Loucy (cell line): ENCODE measurements at regions not wholly inside any gene's neighbourhood (a gene's known extent, or its start where the extent isn't known, plus 50 kb on each side); places are given as distances from the start of the nearest gene placed in this dataset.

Experiments
- CTCF ChIP-seq: fragments of 200-600 bp; sonication (generic); conservative IDR thresholded peaks from 2 replicates; pipeline ENCODE4 v1.5.1; 2014; ENCODE audit warnings: mild to moderate bottlenecking, antibody characterized with exemption, low read length
- EZH2phosphoT487 ChIP-seq: fragments of 200-600 bp; IDR thresholded peaks from 2 replicates; pipeline ENCODE4 v1.6.1; 2018; ENCODE audit warnings: antibody characterized with exemption, mild to moderate bottlenecking, moderate library complexity, borderline replicate concordance

- TF ChIP-seq CTCF (no peak), EZH2phosphoT487 (no peak)
Measured at GRCh38 chr12:91561958-91562325, 379.3 kb upstream of the DCN start.
